Hepatocyte (in vitro differentiated cells): ENCODE measurements at regions not wholly inside any gene's neighbourhood (a gene's known extent, or its start where the extent isn't known, plus 50 kb on each side); places are given as distances from the start of the nearest gene placed in this dataset.

Experiments used
- EZH2phosphoT487 ChIP-seq: fragments of 200-600 bp; sonication (generic); IDR thresholded peaks from one replicate; pipeline ENCODE4 v1.6.1; 2018; ENCODE audit warnings: antibody characterized with exemption, mild to moderate bottlenecking, low read depth, moderate library complexity; ENCODE audit not compliant: unreplicated experiment, severe bottlenecking
- TF ChIP-seq, protein P1 (sequence below): fragments of 200-600 bp; sonication (generic); IDR thresholded peaks from 2 replicates; pipeline ENCODE4 v1.5.1; 2016; ENCODE audit warnings: antibody characterized with exemption, mild to moderate bottlenecking; ENCODE audit not compliant: poor library complexity

DNA sequence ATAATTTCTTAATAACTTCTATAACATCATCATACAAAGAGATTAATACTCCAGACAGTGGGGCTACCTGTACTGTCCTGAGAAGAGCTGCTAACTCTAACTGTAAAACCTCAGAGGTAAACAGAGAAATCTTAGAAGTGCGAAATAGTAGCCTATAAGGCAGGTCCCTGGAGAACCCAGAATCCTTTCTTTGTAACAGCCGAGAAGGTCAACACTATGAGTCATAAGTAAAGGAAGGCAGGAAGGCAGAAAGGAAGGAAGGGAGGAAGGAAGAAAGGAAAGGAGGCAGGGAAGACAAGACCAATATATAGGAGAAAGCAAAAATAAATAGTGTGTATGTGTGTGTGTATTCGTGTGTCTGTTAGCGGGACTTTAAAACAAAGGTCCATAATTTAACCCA, 540.6 kb downstream of the ZWINT start:
- TF ChIP-seq, protein P1, sequence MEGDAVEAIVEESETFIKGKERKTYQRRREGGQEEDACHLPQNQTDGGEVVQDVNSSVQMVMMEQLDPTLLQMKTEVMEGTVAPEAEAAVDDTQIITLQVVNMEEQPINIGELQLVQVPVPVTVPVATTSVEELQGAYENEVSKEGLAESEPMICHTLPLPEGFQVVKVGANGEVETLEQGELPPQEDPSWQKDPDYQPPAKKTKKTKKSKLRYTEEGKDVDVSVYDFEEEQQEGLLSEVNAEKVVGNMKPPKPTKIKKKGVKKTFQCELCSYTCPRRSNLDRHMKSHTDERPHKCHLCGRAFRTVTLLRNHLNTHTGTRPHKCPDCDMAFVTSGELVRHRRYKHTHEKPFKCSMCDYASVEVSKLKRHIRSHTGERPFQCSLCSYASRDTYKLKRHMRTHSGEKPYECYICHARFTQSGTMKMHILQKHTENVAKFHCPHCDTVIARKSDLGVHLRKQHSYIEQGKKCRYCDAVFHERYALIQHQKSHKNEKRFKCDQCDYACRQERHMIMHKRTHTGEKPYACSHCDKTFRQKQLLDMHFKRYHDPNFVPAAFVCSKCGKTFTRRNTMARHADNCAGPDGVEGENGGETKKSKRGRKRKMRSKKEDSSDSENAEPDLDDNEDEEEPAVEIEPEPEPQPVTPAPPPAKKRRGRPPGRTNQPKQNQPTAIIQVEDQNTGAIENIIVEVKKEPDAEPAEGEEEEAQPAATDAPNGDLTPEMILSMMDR: no peak
- no peak for TF ChIP-seq EZH2phosphoT487
